HG02642 (cell line): ENCODE measurements at regions not wholly inside any gene's neighbourhood (a gene's known extent, or its start where the extent isn't known, plus 50 kb on each side); places are given as distances from the start of the nearest gene placed in this dataset.

ENCODE experiments used
- ATAC-seq: cut with Tn5 transposase; IDR thresholded peaks from one replicate; pipeline ENCODE4 v1.9.1; 2021; ENCODE audit warnings: mild to moderate bottlenecking; ENCODE audit not compliant: unreplicated experiment, poor library complexity

- no peak for ATAC-seq
Measured at GRCh38 chr13:74452881-74453280, 318.7 kb upstream of the KLF12 start.

GRCh38 chr13:74452176-74452575, 318.0 kb upstream of the KLF12 start:
- no peak for ATAC-seq

- ATAC-seq: no peak
Measured at GRCh38 chr13:74450964-74451363, 316.8 kb upstream of the KLF12 start.

- ATAC-seq: no peak
Measured at GRCh38 chr13:74450525-74450845, 316.3 kb upstream of the KLF12 start.

- no peak for ATAC-seq
Measured at GRCh38 chr13:74449811-74450524, 315.8 kb upstream of the KLF12 start.

DNA sequence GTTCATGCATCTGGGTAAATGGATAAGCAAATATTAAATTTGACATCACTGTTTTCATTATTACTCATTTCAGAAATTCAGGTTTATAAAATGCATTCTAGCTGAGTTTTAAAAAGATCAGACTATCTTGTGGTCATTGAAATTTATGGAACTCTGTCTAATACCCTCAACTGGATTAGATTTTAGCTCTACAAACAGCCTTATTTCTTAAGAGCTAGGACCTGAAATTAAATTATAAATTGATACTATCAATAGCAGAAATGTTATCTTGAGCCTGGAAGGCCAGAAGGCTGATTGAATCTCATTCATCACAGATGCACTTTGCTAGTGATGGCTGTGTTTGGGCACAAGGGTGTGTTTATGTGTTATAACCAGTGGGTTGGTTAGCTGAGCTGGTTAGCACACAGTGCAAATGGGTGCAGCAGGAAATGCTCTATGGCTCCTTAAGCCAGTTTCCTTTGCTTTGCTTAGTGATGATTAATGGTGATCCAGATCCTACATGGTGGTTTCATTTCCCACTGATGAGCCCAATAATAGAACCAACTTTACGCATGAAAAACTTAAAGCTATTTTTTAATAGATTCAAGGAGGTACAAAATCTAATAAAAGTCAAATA, 310.8 kb upstream of the KLF12 start:
- no peak for ATAC-seq

- no peak for ATAC-seq
Measured at GRCh38 chr13:74444161-74444571, 310.0 kb upstream of the KLF12 start.

DNA sequence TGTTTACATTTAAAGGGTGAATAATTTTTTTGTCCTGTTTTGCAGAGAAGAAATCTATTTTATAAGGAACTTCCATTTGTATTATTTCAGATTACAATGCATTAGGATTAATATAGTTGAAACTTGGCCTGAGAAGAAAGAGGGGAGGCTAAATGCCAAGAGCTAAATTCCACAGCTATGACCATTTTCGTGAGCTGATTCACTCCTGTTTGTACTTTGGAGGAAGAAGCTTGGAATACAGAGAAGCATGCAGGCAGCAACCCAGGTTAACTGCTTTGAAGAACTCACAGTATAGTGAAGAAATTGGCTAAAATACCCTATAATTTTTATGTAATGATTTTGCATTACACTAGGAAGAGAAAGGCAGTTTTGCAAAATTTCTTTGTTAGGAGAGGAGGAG, 309.4 kb upstream of the KLF12 start:
- no peak for ATAC-seq

GRCh38 chr13:74442751-74443150, 308.5 kb upstream of the KLF12 start:
- ATAC-seq: no peak

GRCh38 chr13:74438901-74439300, 304.7 kb upstream of the KLF12 start:
- no peak for ATAC-seq

- no peak for ATAC-seq
Measured at GRCh38 chr13:74434782-74435181, 300.6 kb upstream of the KLF12 start.

GRCh38 chr13:74424455-74424854, 290.3 kb upstream of the KLF12 start:
- ATAC-seq: no peak

GRCh38 chr13:74423434-74423833, 289.2 kb upstream of the KLF12 start:
- no peak for ATAC-seq

DNA sequence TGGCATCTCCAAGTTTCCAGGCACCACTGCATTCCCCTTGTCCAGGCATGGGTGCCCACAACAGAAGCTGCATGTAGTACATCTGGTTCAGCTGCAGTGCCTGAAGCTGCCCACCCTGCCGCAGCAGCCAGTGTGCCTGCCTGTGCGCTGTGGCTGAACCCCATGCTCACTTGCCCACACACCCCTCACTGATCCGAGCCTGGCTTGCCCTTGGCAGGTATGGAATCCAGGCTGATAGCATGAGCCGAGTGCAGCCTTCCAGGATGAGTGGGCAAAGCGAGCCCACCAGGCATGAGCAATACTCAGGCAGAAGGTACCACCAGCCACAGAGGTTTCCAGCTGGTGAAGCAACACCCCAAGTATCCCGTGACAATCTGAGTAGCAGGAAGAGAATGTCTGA, 280.3 kb upstream of the KLF12 start:
- ATAC-seq: no peak

- no peak for ATAC-seq
Measured at GRCh38 chr13:74413482-74413881, 279.3 kb upstream of the KLF12 start.

DNA sequence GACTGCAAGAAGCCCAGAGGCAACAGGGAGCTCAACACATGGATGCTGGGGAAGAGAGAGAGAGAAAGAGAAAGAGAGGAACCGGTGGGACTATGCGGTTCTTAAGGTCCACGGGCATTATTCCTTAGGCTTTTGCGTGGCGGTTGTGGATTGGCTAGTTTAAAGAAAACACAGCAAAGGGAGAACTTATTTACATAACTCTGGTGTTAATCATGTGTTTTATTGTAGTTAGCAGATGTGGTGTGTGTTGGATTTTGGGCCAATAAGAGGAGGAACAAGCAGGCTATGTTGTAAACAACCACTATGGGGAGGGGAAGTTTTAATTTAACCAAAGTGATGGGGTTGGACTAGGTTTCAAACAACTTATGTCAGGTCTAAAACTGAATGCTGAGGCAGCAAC, 275.3 kb upstream of the KLF12 start:
- no peak for ATAC-seq

DNA sequence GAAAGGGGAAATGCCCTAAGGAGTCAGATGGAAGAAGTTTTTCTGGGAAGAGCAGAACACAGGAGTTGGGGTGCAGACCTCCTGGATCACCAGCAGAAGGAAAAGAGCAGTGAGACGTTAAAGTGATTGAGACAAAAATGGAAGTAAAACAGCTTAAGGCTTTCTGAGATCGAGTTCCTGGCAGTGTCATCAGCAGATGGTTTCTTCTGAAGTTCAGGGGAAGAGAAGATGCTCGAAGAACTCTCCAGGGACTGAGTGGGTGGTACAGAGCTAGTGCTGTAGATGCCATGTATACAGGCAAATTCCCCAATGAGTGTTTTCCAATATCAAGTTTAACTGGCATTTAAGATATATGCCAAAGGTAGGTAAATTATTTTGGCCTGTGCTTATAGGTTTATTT, 272.2 kb upstream of the KLF12 start:
- ATAC-seq: no peak

GRCh38 chr13:74398599-74398998, 264.4 kb upstream of the KLF12 start:
- ATAC-seq: no peak

DNA sequence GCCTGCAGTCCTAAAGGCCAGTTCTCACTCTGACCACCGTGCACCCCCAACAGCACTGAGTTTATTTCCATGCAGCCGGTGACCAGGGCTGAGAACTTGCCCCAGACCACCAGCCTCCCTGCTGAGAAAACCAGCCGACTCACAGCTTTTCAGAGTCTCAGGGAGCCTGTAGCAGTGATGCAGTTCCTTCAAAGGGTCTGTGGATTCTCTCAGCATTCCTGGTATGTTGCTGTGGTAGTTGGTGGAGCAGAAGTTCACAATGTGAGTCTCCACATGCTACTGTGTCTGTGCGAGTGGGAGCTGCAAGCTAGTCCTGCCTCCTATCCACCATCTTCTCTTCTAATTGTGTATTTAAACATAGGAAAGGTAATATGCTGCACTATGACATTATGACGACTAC, 254.9 kb upstream of the KLF12 start:
- no peak for ATAC-seq

GRCh38 chr13:74388626-74389025, 254.4 kb upstream of the KLF12 start:
- no peak for ATAC-seq

DNA sequence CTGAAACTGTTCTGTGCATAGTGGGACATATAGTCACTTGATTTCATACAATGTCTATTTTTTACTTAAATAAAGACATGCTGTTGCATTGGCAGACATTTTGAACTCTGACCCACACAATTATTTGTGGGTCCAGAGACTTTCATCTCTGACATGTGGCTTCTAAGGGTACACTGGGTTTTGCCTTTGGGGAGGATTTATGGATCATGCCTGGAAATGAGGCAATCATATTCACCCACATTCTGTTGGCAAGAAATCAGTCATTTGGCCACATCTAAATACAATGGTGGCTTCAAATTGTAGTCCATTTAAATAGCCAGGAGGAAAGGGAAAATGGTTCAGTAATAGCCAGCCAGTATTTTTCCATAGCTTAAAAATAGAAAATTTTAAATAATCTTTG, 238.3 kb upstream of the KLF12 start:
- ATAC-seq: no peak

- ATAC-seq: no peak
Measured at GRCh38 chr13:74367193-74367592, 233.0 kb upstream of the KLF12 start.
